Activated CD4-positive, alpha-beta memory T cell treated with anti-CD3 and anti-CD28 coated beads for 36 hours (primary cell): ENCODE measurements at regions not wholly inside any gene's neighbourhood (a gene's known extent, or its start where the extent isn't known, plus 50 kb on each side); places are given as distances from the start of the nearest gene placed in this dataset.
"Not testable (repeated sequence)": the region's sequence is repeated elsewhere in the genome, so short reads cannot be mapped to it uniquely, and the experiment has no call there.

Experiments used
- CTCF ChIA-PET: fragments of 350-600 bp; sonication (Branson Sonifier 250); formaldehyde crosslinking; loops from one replicate; lab custom pipeline; 2021; ENCODE audit warnings: antibody characterized with exemption, inconsistent platforms; lab: Charles Lee
- POLR2A ChIA-PET: fragments of 350-600 bp; sonication (Branson Sonifier 250); formaldehyde crosslinking; loops from one replicate; lab custom pipeline; 2021; ENCODE audit warnings: antibody characterized with exemption; lab: Charles Lee
- DNase-seq: peaks from one replicate; pipeline ENCODE4 v3.0.0-alpha.2; 2020
- H3K27ac Mint-ChIP-seq: one replicate; pipeline ENCODE4 v1.8.0; 2021; ENCODE audit warnings: mixed read lengths
- H3K27me3 Mint-ChIP-seq: one replicate; pipeline ENCODE4 v1.8.0; 2021; ENCODE audit warnings: mixed read lengths
- H3K36me3 Mint-ChIP-seq: one replicate; pipeline ENCODE4 v1.8.0; 2021; ENCODE audit warnings: mixed read lengths
- H3K4me1 Mint-ChIP-seq: one replicate; pipeline ENCODE4 v1.8.0; 2021; ENCODE audit warnings: low read depth, mixed read lengths
- H3K4me3 Mint-ChIP-seq: one replicate; pipeline ENCODE4 v1.8.0; 2021; ENCODE audit warnings: mild to moderate bottlenecking, mixed read lengths
- H3K9me3 Mint-ChIP-seq: one replicate; pipeline ENCODE4 v1.8.0; 2021; ENCODE audit warnings: mixed read lengths
- intact Hi-C: fragments of 100-400 bp; cut with micrococcal nuclease; formaldehyde crosslinking; loops from one replicate; pipeline ENCODE4 v1.15.1; 2023

DNA sequence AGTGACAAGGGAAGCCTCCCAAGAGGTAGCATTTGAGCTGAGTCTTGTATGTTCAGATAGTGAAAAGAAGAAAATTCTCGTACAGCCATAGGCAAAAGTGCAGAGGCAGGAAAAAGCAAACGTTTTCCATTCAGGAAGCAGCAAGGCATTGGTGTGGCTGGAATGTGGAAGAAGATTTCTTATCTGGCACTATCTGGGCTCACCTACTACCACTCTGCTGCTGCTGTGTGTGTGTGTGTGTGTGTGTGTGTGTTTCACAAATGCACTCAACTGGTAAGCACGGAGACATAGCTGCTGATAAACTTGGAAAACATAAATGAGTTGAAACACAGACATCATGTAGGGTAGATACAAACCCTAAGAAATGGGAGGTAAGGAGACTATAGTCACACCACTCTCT, 92.8 kb upstream of the ARHGAP42 start:
- ChIA-PET CTCF (no interaction called here), POLR2A (no interaction called here)

DNA sequence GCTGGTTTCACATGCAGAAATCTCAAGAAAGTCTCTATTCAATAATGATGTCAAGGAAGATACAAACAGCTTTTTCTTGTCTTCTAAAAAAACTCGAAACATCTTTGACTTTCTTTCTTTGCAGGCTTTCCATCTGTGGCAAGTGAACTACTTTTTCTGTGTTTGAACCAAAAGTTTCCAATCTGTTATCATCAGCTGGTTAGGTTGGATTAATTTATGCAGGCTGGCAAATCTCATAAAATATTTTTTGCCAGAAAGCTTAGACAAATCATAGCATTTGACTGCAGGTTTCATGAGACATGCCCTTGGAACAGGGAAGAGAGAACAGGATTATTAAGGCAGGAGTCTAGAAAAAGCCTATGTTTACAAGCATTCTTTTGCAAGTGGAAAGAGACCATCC, 86.1 kb upstream of the ARHGAP42 start:
- no peak for DNase-seq
- peaks cover 6% of the 10 kb centered on the region for H3K9me3 Mint-ChIP-seq
- ChIA-PET POLR2A (no interaction called here), CTCF (no interaction called here)
- H3K4me3 Mint-ChIP-seq: no peak overlapping the region
- H3K36me3 Mint-ChIP-seq: no peaks in the 10 kb centered on the region
- H3K27me3 Mint-ChIP-seq: no peaks in the 10 kb centered on the region
- H3K4me1 Mint-ChIP-seq: no peaks in the 10 kb centered on the region
- intact Hi-C loops: no loop called here
- H3K27ac Mint-ChIP-seq: no peak overlapping the region

More for the DNA sequence above, 92.8 kb upstream of the ARHGAP42 start:
- Mint-ChIP-seq H3K27me3 (no peaks in the 10 kb centered on the region), H3K4me1 (no peaks in the 10 kb centered on the region), H3K36me3 (no peaks in the 10 kb centered on the region), H3K27ac (no peak overlapping the region), H3K4me3 (no peak overlapping the region), H3K9me3 (peaks cover 4% of the 10 kb centered on the region)
- no peak for DNase-seq
- intact Hi-C loops: no loop called here

DNA sequence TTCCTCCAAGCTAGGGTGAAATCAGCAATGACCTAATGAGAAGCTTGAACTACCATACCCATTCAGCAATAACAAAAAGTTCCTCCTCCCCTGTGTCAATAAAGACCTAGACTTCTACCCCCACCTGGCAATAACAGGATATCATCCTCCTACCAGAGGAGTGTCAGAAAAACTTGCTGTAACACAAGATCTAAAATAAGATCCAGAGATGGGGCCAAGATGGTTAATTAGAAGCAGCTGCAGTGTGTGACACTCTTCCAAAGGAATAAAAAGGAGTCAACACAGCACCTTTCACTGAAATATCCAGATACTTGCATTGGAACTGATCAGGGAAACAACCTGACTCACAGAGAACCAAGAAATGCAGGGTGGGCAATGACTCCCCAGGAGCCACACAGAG, 84.4 kb upstream of the ARHGAP42 start:
- Mint-ChIP-seq H3K4me1 (no peaks in the 10 kb centered on the region), H3K9me3 (peaks cover 4% of the 10 kb centered on the region), H3K4me3 (no peak overlapping the region), H3K36me3 (no peaks in the 10 kb centered on the region), H3K27ac (no peak overlapping the region), H3K27me3 (no peaks in the 10 kb centered on the region)
- intact Hi-C loops: no loop called here
- DNase-seq: no peak
- CTCF ChIA-PET: no interaction called here
- POLR2A ChIA-PET: no interaction called here

DNA sequence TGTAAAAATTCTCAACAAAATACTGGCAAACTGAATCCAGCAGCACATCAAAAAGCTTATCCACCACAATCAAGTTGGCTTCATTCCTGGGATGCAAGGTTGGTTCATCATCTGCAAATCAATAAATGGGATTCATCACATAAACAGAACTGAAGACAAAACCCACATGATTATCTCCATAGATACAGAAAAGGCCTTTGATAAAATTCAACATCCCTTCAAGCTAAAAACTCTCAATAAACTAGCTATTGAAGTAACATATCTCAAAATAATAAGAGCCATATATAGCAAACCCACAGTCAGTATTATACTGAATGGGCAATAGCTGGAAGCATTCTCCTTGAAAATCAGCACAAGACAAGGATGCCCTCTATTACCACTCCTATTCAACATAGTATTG, 79.3 kb upstream of the ARHGAP42 start:
- H3K4me3 Mint-ChIP-seq, H3K27ac Mint-ChIP-seq, DNase-seq, H3K9me3 Mint-ChIP-seq, H3K4me1 Mint-ChIP-seq, H3K36me3 Mint-ChIP-seq, CTCF ChIA-PET, POLR2A ChIA-PET, H3K27me3 Mint-ChIP-seq, intact Hi-C loops: not testable (repeated sequence)

DNA sequence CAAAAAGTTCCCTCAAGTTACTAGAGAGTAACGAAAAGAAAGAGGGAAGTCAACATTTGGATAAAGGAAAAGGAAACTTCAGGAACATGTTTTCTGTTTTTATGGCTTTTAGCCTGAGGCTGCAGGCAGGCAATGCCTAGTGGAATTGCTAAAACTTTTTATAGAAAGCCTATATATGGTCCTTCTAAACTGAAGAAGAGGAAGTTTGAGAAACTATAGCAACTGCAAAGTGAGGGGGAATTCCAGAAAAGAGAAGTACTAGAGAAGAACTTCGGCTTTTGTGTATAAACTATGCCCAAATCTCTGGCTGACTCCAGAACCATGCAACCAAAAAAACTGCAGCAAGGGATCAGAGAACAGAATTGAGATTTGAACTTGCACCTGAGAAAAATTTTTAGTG, 74.3 kb upstream of the ARHGAP42 start:
- ChIA-PET CTCF (no interaction called here), POLR2A (no interaction called here)
- Mint-ChIP-seq H3K27ac (no peak overlapping the region), H3K4me1 (no peaks in the 10 kb centered on the region), H3K27me3 (no peaks in the 10 kb centered on the region), H3K36me3 (no peaks in the 10 kb centered on the region), H3K4me3 (no peak overlapping the region), H3K9me3 (peaks cover 13% of the 10 kb centered on the region)
- DNase-seq: no peak
- intact Hi-C loops: no loop called here

DNA sequence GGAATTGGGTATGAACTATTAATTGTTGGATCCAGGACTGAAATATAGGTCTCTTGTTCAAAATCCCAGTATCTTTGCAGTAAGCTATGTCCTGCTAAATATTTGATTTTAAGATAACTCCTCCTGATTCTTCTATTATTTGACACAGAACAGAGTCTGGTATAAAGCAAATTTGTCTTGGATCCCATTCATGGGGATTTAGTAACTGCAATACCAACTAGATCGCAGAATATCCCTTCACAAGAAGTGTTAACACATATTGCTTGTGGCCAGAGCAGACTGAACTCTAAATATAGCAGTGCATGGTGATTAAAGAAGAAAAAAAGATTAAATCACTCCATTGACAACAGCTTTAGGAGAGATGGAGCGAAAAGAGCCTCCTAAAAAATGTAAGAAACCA, 68.2 kb upstream of the ARHGAP42 start:
- Mint-ChIP-seq H3K9me3 (peaks cover 28% of the 10 kb centered on the region), H3K27me3 (no peaks in the 10 kb centered on the region)
- POLR2A ChIA-PET: no interaction called here

DNA sequence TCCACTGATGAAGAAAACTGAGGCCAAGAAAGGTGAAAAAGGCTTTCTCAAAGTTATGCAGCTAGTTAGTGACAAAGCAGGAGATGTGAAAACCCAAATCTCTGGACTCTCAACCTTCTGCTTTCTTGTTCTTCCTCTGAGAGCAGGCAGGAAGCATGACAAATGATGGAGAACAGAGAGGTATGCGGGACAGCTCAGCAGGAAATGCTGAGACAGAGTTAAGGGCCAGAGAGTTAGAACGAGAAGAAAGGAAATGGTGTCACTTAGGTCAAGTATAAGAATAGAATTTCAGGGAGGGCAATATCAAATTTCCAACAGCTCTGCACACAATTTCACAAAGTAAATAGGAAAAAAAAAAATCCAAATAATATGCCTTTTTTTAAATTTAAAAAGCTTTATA, 67.6 kb upstream of the ARHGAP42 start:
- H3K36me3 Mint-ChIP-seq: no peaks in the 10 kb centered on the region

More for the DNA sequence above, 68.2 kb upstream of the ARHGAP42 start:
- Mint-ChIP-seq H3K4me1 (no peaks in the 10 kb centered on the region), H3K27ac (no peak overlapping the region), H3K4me3 (no peak overlapping the region), H3K36me3 (no peaks in the 10 kb centered on the region)
- CTCF ChIA-PET: no interaction called here
- no peak for DNase-seq
- intact Hi-C loops: no loop called here

DNA sequence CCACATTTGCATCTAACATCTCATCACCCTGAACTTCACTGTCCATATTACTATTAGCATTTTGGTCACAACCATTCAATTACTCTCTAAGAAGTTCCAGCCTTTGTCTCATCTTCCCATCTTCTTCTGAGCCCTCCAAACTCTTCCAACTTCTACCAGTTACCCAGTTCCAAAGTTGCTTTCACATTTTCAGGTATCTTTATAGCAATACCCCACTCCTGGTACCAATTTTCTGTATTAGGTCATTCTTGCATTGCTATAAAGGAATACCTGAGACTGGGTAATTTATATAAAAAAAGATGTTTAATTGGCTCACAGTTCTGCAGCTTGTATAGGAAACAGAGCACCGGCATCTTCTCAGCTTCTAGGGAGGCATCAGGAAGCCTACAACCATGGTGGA, 64.7 kb upstream of the ARHGAP42 start:
- Mint-ChIP-seq H3K4me1 (no peaks in the 10 kb centered on the region), H3K4me3 (no peak overlapping the region), H3K27me3 (no peaks in the 10 kb centered on the region), H3K27ac (no peak overlapping the region), H3K36me3 (no peaks in the 10 kb centered on the region), H3K9me3 (peaks cover 34% of the 10 kb centered on the region)
- ChIA-PET POLR2A (no interaction called here), CTCF (no interaction called here)
- intact Hi-C loops: no loop called here
- DNase-seq: no peak

More for the DNA sequence above, 67.6 kb upstream of the ARHGAP42 start:
- H3K27ac Mint-ChIP-seq: no peak overlapping the region
- H3K4me3 Mint-ChIP-seq: no peak overlapping the region
- ChIA-PET CTCF (no interaction called here), POLR2A (no interaction called here)
- no peaks in the 10 kb centered on the region for H3K4me1 Mint-ChIP-seq
- peaks cover 34% of the 10 kb centered on the region for H3K9me3 Mint-ChIP-seq
- DNase-seq: no peak
- intact Hi-C loops: no loop called here
- no peaks in the 10 kb centered on the region for H3K27me3 Mint-ChIP-seq

DNA sequence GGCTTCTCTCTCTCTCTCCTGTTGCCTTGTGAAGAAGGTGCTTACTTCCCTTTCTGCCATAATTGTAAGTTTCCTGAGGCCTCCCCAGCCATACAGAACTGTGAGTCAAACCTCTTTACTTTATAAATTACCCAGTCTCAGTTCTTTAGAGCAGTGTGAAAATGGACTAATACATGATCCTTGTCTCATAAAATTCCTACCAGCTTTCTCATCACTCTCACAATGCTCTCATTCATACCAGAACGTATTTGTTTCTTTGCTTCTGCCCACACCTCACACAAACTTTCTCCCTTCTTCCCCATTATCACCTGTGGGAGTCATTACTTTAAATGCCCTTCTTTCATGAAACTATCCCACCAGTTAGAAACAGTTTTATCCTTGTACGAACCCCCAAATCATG, 62.7 kb upstream of the ARHGAP42 start:
- Mint-ChIP-seq H3K4me3 (no peak overlapping the region), H3K27me3 (no peaks in the 10 kb centered on the region), H3K9me3 (peaks cover 38% of the 10 kb centered on the region), H3K4me1 (no peaks in the 10 kb centered on the region), H3K36me3 (no peaks in the 10 kb centered on the region), H3K27ac (no peak overlapping the region)
- intact Hi-C loops: no loop called here
- no peak for DNase-seq
- POLR2A ChIA-PET: no interaction called here
- CTCF ChIA-PET: no interaction called here

DNA sequence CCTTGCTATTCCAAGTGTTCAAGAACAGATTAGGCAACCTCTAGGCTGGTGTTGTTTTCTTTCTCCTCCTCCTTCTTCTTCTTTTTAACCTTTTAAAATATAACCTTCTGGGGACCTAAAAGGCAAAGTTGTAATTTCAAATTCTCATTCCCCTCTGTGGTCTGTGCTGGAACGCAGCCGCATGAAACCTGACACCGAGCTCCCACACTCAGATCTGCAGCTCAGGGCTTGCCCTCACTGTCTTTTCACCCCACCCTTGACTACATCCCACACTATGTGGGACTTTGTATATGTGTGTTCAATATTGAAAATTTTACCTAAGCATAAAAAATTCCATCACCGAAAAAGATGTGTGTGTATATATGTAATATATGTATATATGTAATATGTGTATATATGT, 62.0 kb upstream of the ARHGAP42 start:
- no peaks in the 10 kb centered on the region for H3K36me3 Mint-ChIP-seq
- H3K9me3 Mint-ChIP-seq: peaks cover 38% of the 10 kb centered on the region
- intact Hi-C loops: no loop called here
- CTCF ChIA-PET: no interaction called here
- POLR2A ChIA-PET: no interaction called here
- no peaks in the 10 kb centered on the region for H3K27me3 Mint-ChIP-seq
- no peaks in the 10 kb centered on the region for H3K4me1 Mint-ChIP-seq
- H3K27ac Mint-ChIP-seq: no peak overlapping the region
- DNase-seq: no peak
- H3K4me3 Mint-ChIP-seq: no peak overlapping the region

DNA sequence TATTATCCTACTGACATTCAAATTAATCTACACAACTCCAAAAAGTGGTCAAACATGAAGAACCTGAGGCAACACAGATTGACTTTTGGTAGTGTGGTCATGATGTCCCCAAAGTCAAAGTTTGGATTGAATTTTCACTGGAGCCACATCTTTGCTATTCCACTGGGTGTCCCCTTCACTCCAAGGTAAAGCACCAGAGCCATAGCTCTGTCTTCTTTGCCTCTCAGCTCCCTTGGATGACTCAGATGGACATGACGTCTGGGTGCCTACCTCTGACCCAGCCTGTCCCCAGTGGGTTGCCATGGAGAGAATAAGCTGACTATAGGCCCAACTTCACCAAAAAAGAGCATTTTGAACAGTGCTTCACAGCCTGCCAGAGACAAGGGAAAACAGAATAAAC, 57.4 kb upstream of the ARHGAP42 start:
- H3K27ac Mint-ChIP-seq: no peak overlapping the region
- DNase-seq: no peak
- H3K4me1 Mint-ChIP-seq: no peaks in the 10 kb centered on the region
- H3K9me3 Mint-ChIP-seq: peaks cover 7% of the 10 kb centered on the region
- H3K27me3 Mint-ChIP-seq: no peaks in the 10 kb centered on the region
- intact Hi-C loops: no loop called here
- POLR2A ChIA-PET: no interaction called here
- no peak overlapping the region for H3K4me3 Mint-ChIP-seq
- CTCF ChIA-PET: no interaction called here
- no peaks in the 10 kb centered on the region for H3K36me3 Mint-ChIP-seq

DNA sequence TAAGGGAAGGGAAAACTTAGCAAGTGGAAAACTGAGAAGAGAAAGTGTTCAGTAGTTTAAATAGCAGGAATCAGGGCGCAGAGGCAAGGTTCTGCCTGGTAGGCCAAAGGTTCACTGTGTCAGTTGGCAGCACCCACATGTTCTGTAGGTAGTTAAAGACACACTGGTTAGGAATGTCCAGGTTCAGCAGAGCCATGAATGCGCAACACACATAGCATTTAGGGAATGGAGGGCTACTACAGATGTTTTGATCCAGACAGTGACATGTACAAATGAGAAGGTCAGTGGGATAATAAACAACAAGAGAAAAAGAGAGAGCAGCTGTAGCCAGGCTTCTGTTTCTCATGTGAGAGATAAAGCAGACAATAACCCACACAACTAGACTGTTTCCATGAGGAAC, 56.2 kb upstream of the ARHGAP42 start:
- H3K4me1 Mint-ChIP-seq: no peaks in the 10 kb centered on the region
- no peak for DNase-seq
- no peak overlapping the region for H3K27ac Mint-ChIP-seq
- POLR2A ChIA-PET: no interaction called here
- H3K9me3 Mint-ChIP-seq: peaks cover 8% of the 10 kb centered on the region
- no peak overlapping the region for H3K4me3 Mint-ChIP-seq
- intact Hi-C loops: no loop called here
- no peaks in the 10 kb centered on the region for H3K36me3 Mint-ChIP-seq
- H3K27me3 Mint-ChIP-seq: no peaks in the 10 kb centered on the region
- CTCF ChIA-PET: no interaction called here

DNA sequence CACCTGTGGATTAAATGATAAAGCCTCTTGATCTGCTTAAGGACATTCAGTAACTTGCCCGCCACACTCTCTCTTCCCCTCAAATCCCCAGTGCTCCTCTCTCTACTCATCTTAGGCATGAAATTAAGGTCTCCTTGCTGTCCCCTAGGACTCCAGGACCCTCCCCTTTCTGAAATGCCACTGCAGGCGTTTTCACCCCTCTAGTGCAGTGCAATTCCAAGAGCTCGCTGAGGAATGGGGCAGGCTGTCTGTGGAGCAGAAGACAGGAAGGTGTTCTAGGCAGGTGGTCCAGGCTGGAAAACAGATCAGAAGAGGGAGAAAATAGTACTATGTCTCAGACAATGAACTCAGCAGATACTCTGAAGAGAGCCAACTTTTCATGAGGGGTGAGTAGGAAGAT, 55.8 kb upstream of the ARHGAP42 start:
- Mint-ChIP-seq H3K4me1 (no peaks in the 10 kb centered on the region), H3K36me3 (no peaks in the 10 kb centered on the region), H3K4me3 (no peak overlapping the region), H3K27ac (no peak overlapping the region), H3K27me3 (no peaks in the 10 kb centered on the region), H3K9me3 (peaks cover 8% of the 10 kb centered on the region)
- POLR2A ChIA-PET: no interaction called here
- intact Hi-C loops: no loop called here
- no peak for DNase-seq
- CTCF ChIA-PET: no interaction called here
